Skeletal muscle cell (primary cell): ENCODE measurements at regions not wholly inside any gene's neighbourhood (a gene's known extent, or its start where the extent isn't known, plus 50 kb on each side); places are given as distances from the start of the nearest gene placed in this dataset.

Experiments used
- DNase-seq: peaks from one replicate; pipeline ENCODE4 v3.0.0-alpha.2; 2010; ENCODE audit warnings: low read depth
- H3K4me3 ChIP-seq: 2 replicates; pipeline ENCODE4 v1.5.1; 2011; ENCODE audit warnings: low read depth, mild to moderate bottlenecking, control low read depth, low read length, moderate library complexity

GRCh38 chr4:116878280-116878679, 207.1 kb downstream of the TRAM1L1 start:
- DNase-seq, result no peak
- H3K4me3 ChIP-seq, result no peak overlapping the region

GRCh38 chr4:116877069-116877468, 208.3 kb downstream of the TRAM1L1 start:
- DNase-seq, result no peak
- H3K4me3 ChIP-seq, result no peak overlapping the region

- no peak overlapping the region for H3K4me3 ChIP-seq
- no peak for DNase-seq
These were observed 212.4 kb downstream of the TRAM1L1 start for GRCh38 chr4:116872941-116873340.

GRCh38 chr4:116872308-116872707, 213.1 kb downstream of the TRAM1L1 start:
- DNase-seq, result no peak
- no peak overlapping the region for H3K4me3 ChIP-seq

GRCh38 chr4:116870686-116871085, 214.7 kb downstream of the TRAM1L1 start:
- no peak overlapping the region for H3K4me3 ChIP-seq
- no peak for DNase-seq

- no peak overlapping the region for H3K4me3 ChIP-seq
- DNase-seq, result no peak
These were observed 219.3 kb downstream of the TRAM1L1 start for GRCh38 chr4:116866106-116866505.

GRCh38 chr4:116862592-116862991, 222.8 kb downstream of the TRAM1L1 start:
- no peak overlapping the region for H3K4me3 ChIP-seq

GRCh38 chr4:116860891-116861290, 224.5 kb downstream of the TRAM1L1 start:
- H3K4me3 ChIP-seq, result no peak overlapping the region
- no peak for DNase-seq

More at GRCh38 chr4:116862592-116862991, 222.8 kb downstream of the TRAM1L1 start:
- no peak for DNase-seq

GRCh38 chr4:116849620-116850019, 235.8 kb downstream of the TRAM1L1 start:
- no peak for DNase-seq
- H3K4me3 ChIP-seq, result no peak overlapping the region

GRCh38 chr4:116847616-116848015, 237.8 kb downstream of the TRAM1L1 start:
- no peak for DNase-seq
- H3K4me3 ChIP-seq, result no peak overlapping the region

- DNase-seq, result peak; percentile 31
- H3K4me3 ChIP-seq, result no peak overlapping the region
These were observed 245.6 kb downstream of the TRAM1L1 start for GRCh38 chr4:116839826-116840225.

GRCh38 chr4:116838609-116839008, 246.8 kb downstream of the TRAM1L1 start:
- no peak for DNase-seq
- no peak overlapping the region for H3K4me3 ChIP-seq

GRCh38 chr4:116829187-116829586, 256.2 kb downstream of the TRAM1L1 start:
- no peak overlapping the region for H3K4me3 ChIP-seq
- DNase-seq, result no peak

- H3K4me3 ChIP-seq, result no peak overlapping the region
- no peak for DNase-seq
These were observed 261.2 kb downstream of the TRAM1L1 start for GRCh38 chr4:116824172-116824571.

GRCh38 chr4:116811730-116812129, 273.6 kb downstream of the TRAM1L1 start:
- no peak for DNase-seq
- H3K4me3 ChIP-seq, result no peak overlapping the region

- DNase-seq, result no peak
These were observed 289.4 kb downstream of the TRAM1L1 start for GRCh38 chr4:116796022-116796421.

GRCh38 chr4:116788723-116789122, 296.7 kb downstream of the TRAM1L1 start:
- no peak overlapping the region for H3K4me3 ChIP-seq
- DNase-seq, result no peak

More at GRCh38 chr4:116796022-116796421, 289.4 kb downstream of the TRAM1L1 start:
- no peak overlapping the region for H3K4me3 ChIP-seq

- H3K4me3 ChIP-seq, result no peak overlapping the region
- no peak for DNase-seq
These were observed 330.3 kb downstream of the TRAM1L1 start for GRCh38 chr4:116755051-116755450.

GRCh38 chr4:116752027-116752426, 333.3 kb downstream of the TRAM1L1 start:
- DNase-seq, result no peak

GRCh38 chr4:116736756-116737155, 348.6 kb downstream of the TRAM1L1 start:
- no peak for DNase-seq

More at GRCh38 chr4:116752027-116752426, 333.3 kb downstream of the TRAM1L1 start:
- H3K4me3 ChIP-seq, result no peak overlapping the region

GRCh38 chr4:116734178-116734577, 351.2 kb downstream of the TRAM1L1 start:
- H3K4me3 ChIP-seq, result no peak overlapping the region
- no peak for DNase-seq

More at GRCh38 chr4:116736756-116737155, 348.6 kb downstream of the TRAM1L1 start:
- no peak overlapping the region for H3K4me3 ChIP-seq

GRCh38 chr4:116733370-116733769, 352.0 kb downstream of the TRAM1L1 start:
- DNase-seq, result no peak

More at GRCh38 chr4:116733370-116733769, 352.0 kb downstream of the TRAM1L1 start:
- H3K4me3 ChIP-seq, result no peak overlapping the region
